Upper lobe of left lung (tissue), 4 donors: ENCODE measurements at regions not wholly inside any gene's neighbourhood (a gene's known extent, or its start where the extent isn't known, plus 50 kb on each side); places are given as distances from the start of the nearest gene placed in this dataset.

Experiments used
- CTCF ChIP-seq, 6 experiments: fragments of 450-650 bp in 4 of 6; fragments of 200-600 bp in 2 of 6; sonication (generic) in 2 of 6; IDR thresholded peaks; one replicate each; pipeline ENCODE4 v1.5.1; 2016 to 2019; ENCODE audit warnings: antibody characterized with exemption in 6 of 6
- EP300 ChIP-seq, 4 donors: sonication (generic); formaldehyde crosslinking; IDR thresholded peaks; one replicate each; pipeline ENCODE4 v1.5.1; 2017; ENCODE audit warnings: antibody characterized with exemption in 4 of 4, control low read depth in 2 of 4
- POLR2A ChIP-seq, 4 donors: fragments of 450-650 bp; IDR thresholded peaks; one replicate each; pipeline ENCODE4 v1.5.1; 2016 to 2017; ENCODE audit warnings: antibody characterized with exemption in 4 of 4, mild to moderate bottlenecking in 2 of 4
- POLR2AphosphoS5 ChIP-seq, 2 donors: sonication (generic); formaldehyde crosslinking; IDR thresholded peaks; one replicate each; pipeline ENCODE4 v1.5.1; 2017; ENCODE audit warnings: antibody characterized with exemption in 2 of 2

- TF ChIP-seq CTCF (IDR thresholded peaks at IDR 0.05): no peak
- TF ChIP-seq POLR2A (IDR thresholded peaks at IDR 0.05): no peak
- no peak for TF ChIP-seq POLR2AphosphoS5 (IDR thresholded peaks at IDR 0.05)
- no peak for TF ChIP-seq EP300 (IDR thresholded peaks at IDR 0.05)
These were observed 211.4 kb downstream of the MID1IP1 start for GRCh38 chrX:39012621-39013111.
